Liver (tissue), 8 donors: ENCODE measurements at regions not wholly inside any gene's neighbourhood (a gene's known extent, or its start where the extent isn't known, plus 50 kb on each side); places are given as distances from the start of the nearest gene placed in this dataset.
"Not testable (repeated sequence)": the region's sequence is repeated elsewhere in the genome, so short reads cannot be mapped to it uniquely, and the experiment has no call there.

Experiments
- DNase-seq: peaks from one replicate; pipeline ENCODE4 v3.0.0-alpha.2; 2017; ENCODE audit warnings: low spot score
- H3K27ac ChIP-seq, 2 donors: one replicate each; pipeline ENCODE4 v1.7.0; 2013; ENCODE audit warnings: inconsistent platforms in 2 of 2, low read length in 2 of 2, control low read depth in 1 of 2, low read depth in 1 of 2, mild to moderate bottlenecking in 1 of 2
- H3K27me3 ChIP-seq, 4 donors: one replicate each; pipeline versions ENCODE4 v1.6.1 to v1.7.0; 2013; ENCODE audit warnings: low read length in 3 of 4, inconsistent platforms in 1 of 4, mild to moderate bottlenecking in 1 of 4, moderate library complexity in 1 of 4; ENCODE audit not compliant: control insufficient read depth in 4 of 4, insufficient read depth in 4 of 4
- H3K36me3 ChIP-seq, 4 donors: one replicate each; pipeline versions ENCODE4 v1.6.1 to v1.7.0; 2013; ENCODE audit warnings: low read length in 3 of 4, mild to moderate bottlenecking in 3 of 4, low read depth in 1 of 4, moderate library complexity in 1 of 4; ENCODE audit not compliant: control insufficient read depth in 4 of 4, insufficient read depth in 3 of 4
- H3K4me1 ChIP-seq, 4 donors: one replicate each; pipeline versions ENCODE4 v1.6.1 to v1.7.0; 2013; ENCODE audit warnings: low read length in 3 of 4, mild to moderate bottlenecking in 3 of 4, moderate library complexity in 1 of 4; ENCODE audit not compliant: control insufficient read depth in 4 of 4, insufficient read depth in 4 of 4
- H3K4me3 ChIP-seq, 3 donors: one replicate each; pipeline versions ENCODE4 v1.6.1 to v1.7.0; 2013; ENCODE audit warnings: low read length in 3 of 3, control low read depth in 1 of 3, low read depth in 1 of 3, mild to moderate bottlenecking in 1 of 3
- H3K9ac ChIP-seq, 2 donors: one replicate each; pipeline ENCODE4 v1.7.0; 2013; ENCODE audit warnings: low read length in 2 of 2, mild to moderate bottlenecking in 2 of 2, moderate library complexity in 2 of 2, control low read depth in 1 of 2, low read depth in 1 of 2
- H3K9me3 ChIP-seq, 4 donors: one replicate each; pipeline versions ENCODE4 v1.6.1 to v1.7.0; 2013; ENCODE audit warnings: low read length in 3 of 4; ENCODE audit not compliant: control insufficient read depth in 4 of 4
- CTCF ChIP-seq: fragments of 150-350 bp; IDR thresholded peaks from 2 replicates; pipeline ENCODE4 v1.5.1; 2017; ENCODE audit warnings: improper control_type of control experiment, low read depth, low read length; ENCODE audit not compliant: missing input control
- EGR1 ChIP-seq, 2 donors: IDR thresholded peaks; 2 replicates each; pipeline ENCODE4 v1.6.1; 2016 to 2018; ENCODE audit warnings: antibody characterized with exemption in 2 of 2, low read depth in 2 of 2
- GABPA ChIP-seq, 2 donors: IDR thresholded peaks in 1 of 2; conservative IDR thresholded peaks in 1 of 2; 2 replicates each; pipeline ENCODE4 v1.6.1; 2016; ENCODE audit warnings: antibody characterized with exemption in 2 of 2, mild to moderate bottlenecking in 1 of 2, moderate library complexity in 1 of 2
- HNF4A ChIP-seq, 2 donors: conservative IDR thresholded peaks; 2 replicates each; pipeline ENCODE4 v1.6.1; 2016; ENCODE audit warnings: antibody characterized with exemption in 2 of 2, mild to moderate bottlenecking in 2 of 2
- HNF4G ChIP-seq: IDR thresholded peaks from 2 replicates; pipeline ENCODE4 v1.6.1; 2016; ENCODE audit warnings: antibody characterized with exemption
- JUND ChIP-seq, 2 donors: IDR thresholded peaks; 2 replicates each; pipeline ENCODE4 v1.6.1; 2016; ENCODE audit warnings: antibody characterized with exemption in 2 of 2
- MAX ChIP-seq: IDR thresholded peaks from 2 replicates; pipeline ENCODE4 v1.6.1; 2016; ENCODE audit warnings: antibody characterized with exemption
- NR2F2 ChIP-seq: IDR thresholded peaks from 2 replicates; pipeline ENCODE4 v1.6.1; 2016; ENCODE audit warnings: antibody characterized with exemption
- RAD21 ChIP-seq, 2 donors: IDR thresholded peaks; 2 replicates each; pipeline ENCODE4 v1.6.1; 2016; ENCODE audit warnings: antibody characterized with exemption in 2 of 2, mild to moderate bottlenecking in 2 of 2
- REST ChIP-seq: IDR thresholded peaks from 2 replicates; pipeline ENCODE4 v1.6.1; 2016; ENCODE audit warnings: antibody characterized with exemption, mild to moderate bottlenecking
- RXRA ChIP-seq, 2 donors: IDR thresholded peaks; 2 replicates each; pipeline ENCODE4 v1.6.1; 2017 to 2018; ENCODE audit warnings: antibody characterized with exemption in 2 of 2, mild to moderate bottlenecking in 1 of 2
- SP1 ChIP-seq: IDR thresholded peaks from 2 replicates; pipeline ENCODE4 v1.6.1; 2018; ENCODE audit warnings: antibody characterized with exemption, mild to moderate bottlenecking
- TAF1 ChIP-seq: conservative IDR thresholded peaks from 2 replicates; pipeline ENCODE4 v1.6.1; 2016; ENCODE audit warnings: antibody characterized with exemption, mild to moderate bottlenecking
- YY1 ChIP-seq: IDR thresholded peaks from 2 replicates; pipeline ENCODE4 v1.6.1; 2016; ENCODE audit warnings: antibody characterized with exemption, mild to moderate bottlenecking
- WGBS: extraction: QIAGEN DNeasy Blood & Tissue Kit; methylation state at CpG from one replicate; pipeline ENCODE4 v1.1.7; 2013; 5-methylcytosine and 5-hydroxymethylcytosine counted together
- donor health status: healthy.
- donor health status: healthy.
- donor health status: healthy.
- donor health status: healthy.
- donor health status: healthy.

- no peak for DNase-seq
- peaks cover 0 to 5% (median 0%) of the 10 kb centered on the region in 4 donors for H3K9me3 ChIP-seq
- no peak overlapping the region for H3K9ac ChIP-seq
- no peaks in the 10 kb centered on the region for H3K27me3 ChIP-seq
- peaks cover 0 to 3% (median 2%) of the 10 kb centered on the region in 4 donors for H3K4me1 ChIP-seq
- TF ChIP-seq MAX = no peak
- no peak for TF ChIP-seq YY1
- no peak for TF ChIP-seq RXRA (IDR thresholded peaks at IDR 0.05)
- TF ChIP-seq JUND (IDR thresholded peaks at IDR 0.05) = no peak
- TF ChIP-seq EGR1 (IDR thresholded peaks at IDR 0.05; ENCODE audit: low read depth in 2 of 2) = no peak
- no peak for TF ChIP-seq HNF4A (conservative IDR thresholded peaks at IDR 0.05)
- TF ChIP-seq CTCF = no peak
- no peak for TF ChIP-seq REST
- no peak for TF ChIP-seq RAD21 (IDR thresholded peaks at IDR 0.05)
- no peak for TF ChIP-seq NR2F2
- no peak for TF ChIP-seq GABPA (IDR thresholded peaks at IDR 0.05 in 1 of 2, conservative IDR thresholded peaks at IDR 0.05 in 1 of 2)
- TF ChIP-seq SP1 = no peak
- TF ChIP-seq TAF1 = no peak
- TF ChIP-seq HNF4G = no peak
- H3K27ac ChIP-seq = no peak overlapping the region
- 50% methylated on average over 1 of the region's 1 CpG for WGBS
- no peak overlapping the region for H3K4me3 ChIP-seq
- no peaks in the 10 kb centered on the region for H3K36me3 ChIP-seq
These were observed 111.5 kb upstream of the ANTXRL start for GRCh38 chr10:46175296-46175695.

- TF ChIP-seq GABPA (IDR thresholded peaks at IDR 0.05 in 1 of 2, conservative IDR thresholded peaks at IDR 0.05 in 1 of 2) (no peak), HNF4A (conservative IDR thresholded peaks at IDR 0.05) (no peak), RAD21 (IDR thresholded peaks at IDR 0.05) (no peak), JUND (IDR thresholded peaks at IDR 0.05) (no peak)
- H3K36me3 ChIP-seq = no peaks in the 10 kb centered on the region
- DNase-seq = no peak
These were observed 111.0 kb upstream of the ANTXRL start for GRCh38 chr10:46175831-46176230.

GRCh38 chr10:46187431-46187830 is 99.4 kb upstream of the ANTXRL start:
- DNase-seq, H3K9me3 ChIP-seq, H3K27ac ChIP-seq, H3K27me3 ChIP-seq, H3K4me3 ChIP-seq, H3K4me1 ChIP-seq, H3K9ac ChIP-seq, H3K36me3 ChIP-seq: not testable (repeated sequence)
- 73% methylated on average over 3 of the region's 3 CpGs for WGBS

More at GRCh38 chr10:46175831-46176230, 111.0 kb upstream of the ANTXRL start:
- Histone ChIP-seq H3K4me1 (peaks cover 0 to 3% (median 2%) of the 10 kb centered on the region in 4 donors), H3K9ac (no peak overlapping the region), H3K9me3 (peaks cover 0 to 3% (median 0%) of the 10 kb centered on the region in 4 donors), H3K4me3 (no peak overlapping the region), H3K27ac (no peak overlapping the region), H3K27me3 (no peaks in the 10 kb centered on the region)
